AG08396 (cell line): ENCODE measurements at regions not wholly inside any gene's neighbourhood (a gene's known extent, or its start where the extent isn't known, plus 50 kb on each side); places are given as distances from the start of the nearest gene placed in this dataset.

Experiments used
- DNase-seq: peaks from one replicate; pipeline ENCODE4 v3.0.0; 2012; ENCODE audit warnings: low spot score, mixed read lengths

DNA sequence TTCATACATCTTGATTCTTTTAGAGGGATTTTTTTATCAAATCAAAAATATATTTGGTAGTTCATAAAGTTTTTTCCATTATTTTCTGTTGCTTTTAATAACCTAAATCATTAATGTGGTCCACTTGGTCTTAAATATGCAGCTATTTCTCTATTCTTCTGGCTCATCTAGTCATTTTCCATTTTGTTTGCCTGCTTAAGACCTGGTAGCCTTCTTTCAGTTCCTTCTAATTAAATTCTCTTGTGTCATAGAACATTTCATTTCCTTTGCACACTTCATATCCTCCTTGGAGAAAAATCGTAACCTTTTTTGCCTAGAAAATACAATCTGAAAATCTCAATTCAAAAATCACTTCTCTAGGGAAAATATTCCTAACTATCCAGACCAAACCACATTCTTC lies 387.0 kb downstream of the LRFN5 start:
- DNase-seq: no peak

DNA sequence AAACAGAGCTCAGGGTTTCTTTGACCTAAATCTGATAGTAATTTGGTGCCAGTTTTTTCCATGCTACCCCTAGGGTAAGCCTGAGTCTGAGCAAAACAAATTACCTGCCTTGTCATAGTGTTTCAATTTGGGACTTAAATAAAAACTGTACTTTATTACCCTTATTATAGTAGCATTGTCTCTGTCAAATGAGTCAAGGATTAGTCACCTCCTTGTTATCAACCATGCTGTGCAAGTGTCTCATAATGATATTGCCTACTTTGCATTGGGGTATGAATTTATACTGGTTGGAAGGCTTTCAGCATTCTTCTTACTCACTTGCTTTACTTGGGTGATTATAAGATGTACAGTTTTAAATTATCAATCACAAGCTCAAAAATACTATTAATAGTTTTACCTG lies 380.0 kb downstream of the LRFN5 start:
- DNase-seq: no peak

DNA sequence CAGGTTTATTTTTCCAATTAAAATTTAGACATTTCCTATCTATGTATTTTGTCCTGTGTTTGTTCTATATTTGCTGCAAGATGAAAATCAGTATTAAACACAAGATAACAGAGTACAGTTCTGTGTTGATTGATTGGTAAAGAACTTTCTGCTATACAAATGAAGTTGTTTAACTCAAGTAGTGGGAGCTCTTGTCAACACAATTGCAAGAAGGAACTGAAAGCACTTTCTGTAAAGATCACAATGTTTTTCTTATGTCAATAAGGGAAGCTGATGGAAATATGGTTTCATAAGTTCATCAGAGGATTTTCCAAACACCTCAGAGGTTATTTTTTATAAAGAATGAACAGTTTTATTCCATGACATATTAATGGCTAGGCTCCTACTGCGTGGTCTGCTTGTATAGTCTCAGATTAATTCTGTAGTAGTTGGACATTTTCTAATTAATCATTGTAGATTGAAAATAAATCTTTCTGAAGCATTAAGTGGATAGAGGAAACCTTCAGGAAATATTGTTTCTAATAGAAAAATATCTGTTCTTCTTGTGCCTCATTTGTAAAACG lies 379.5 kb downstream of the LRFN5 start:
- no peak for DNase-seq

DNA sequence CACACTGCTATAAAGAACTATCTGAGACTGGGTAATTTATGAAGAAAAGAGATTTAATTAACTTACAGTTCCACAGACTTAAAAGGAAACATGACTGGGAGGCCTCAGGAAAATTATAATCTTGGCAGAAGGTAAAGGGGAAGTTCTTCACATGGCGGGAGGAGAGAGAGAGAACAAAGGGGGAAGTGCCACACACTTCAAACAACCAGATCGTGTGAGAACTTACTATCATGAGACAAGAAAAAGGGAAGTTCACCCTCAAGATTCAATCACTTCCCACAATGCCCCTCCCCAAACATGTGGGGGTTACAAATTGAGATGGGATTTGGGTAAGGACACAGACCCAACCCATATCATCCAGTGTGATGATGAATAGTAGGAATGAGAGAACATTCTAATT lies 366.5 kb downstream of the LRFN5 start:
- no peak for DNase-seq

DNA sequence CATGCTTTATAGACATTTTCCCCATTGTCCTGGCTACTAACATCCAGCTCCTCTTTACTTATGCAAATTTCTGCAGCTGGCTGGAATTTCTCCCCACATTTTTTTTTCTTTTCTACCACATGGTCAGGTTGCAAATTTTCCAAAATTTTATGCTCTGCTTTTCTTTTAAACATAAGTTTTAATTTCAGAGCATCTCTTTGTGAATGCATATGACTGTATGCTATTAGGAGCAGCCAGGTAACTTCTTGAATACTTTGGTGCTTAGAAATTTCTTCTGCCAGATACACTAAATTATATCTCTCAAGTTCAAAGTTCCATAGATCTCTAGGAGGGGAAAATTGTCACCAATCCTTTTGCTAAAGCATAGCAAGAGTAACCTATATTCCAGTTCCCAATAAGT lies 365.9 kb downstream of the LRFN5 start:
- no peak for DNase-seq

DNA sequence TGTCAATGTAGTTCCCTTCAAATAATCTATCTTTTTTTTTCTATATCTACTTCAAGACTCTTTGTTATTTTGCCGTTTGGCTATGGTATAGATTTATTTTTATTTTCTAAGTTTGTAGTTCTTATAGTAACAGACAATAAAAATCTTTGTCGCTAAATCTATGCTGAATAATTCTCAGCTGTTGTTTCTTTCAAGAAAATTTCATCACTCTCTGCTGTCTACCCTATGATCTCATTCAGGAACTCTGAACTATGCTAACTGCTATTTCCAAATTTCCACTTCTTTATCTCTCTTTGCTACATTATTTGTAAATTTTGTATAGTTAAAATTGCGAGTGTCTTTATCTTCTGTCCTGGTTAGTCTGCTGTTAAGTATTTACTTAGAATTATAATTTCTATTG lies 353.6 kb downstream of the LRFN5 start:
- no peak for DNase-seq

DNA sequence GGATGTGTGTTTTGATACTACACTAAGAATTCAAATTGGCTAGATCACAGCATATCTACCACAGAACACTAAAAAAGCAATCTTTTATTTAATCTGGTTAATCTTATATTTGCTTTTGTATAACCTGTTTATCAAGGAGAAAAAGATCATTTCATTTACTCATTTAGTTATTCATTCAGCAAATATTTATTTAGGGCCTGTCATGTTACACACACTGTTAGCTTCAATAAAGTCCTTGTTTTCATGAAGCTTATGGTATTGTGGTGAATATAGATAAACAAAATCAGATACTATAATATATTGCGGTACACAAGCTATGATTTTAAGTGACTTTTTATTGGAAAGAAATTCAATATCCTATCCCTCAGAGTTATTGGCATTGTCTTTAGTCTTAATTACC lies 350.8 kb downstream of the LRFN5 start:
- DNase-seq: no peak
